H9 (cell line): ENCODE measurements at regions not wholly inside any gene's neighbourhood (a gene's known extent, or its start where the extent isn't known, plus 50 kb on each side); places are given as distances from the start of the nearest gene placed in this dataset.

Experiments
- DNase-seq: peaks from one replicate; pipeline ENCODE4 v3.0.0-alpha.2; 2017
- H2AFZ ChIP-seq: one replicate; pipeline ENCODE4 v1.6.1; 2013; ENCODE audit warnings: mild to moderate bottlenecking, low read length, control low read depth, moderate library complexity
- H2AK5ac ChIP-seq: 2 replicates; pipeline ENCODE4 v1.6.1; 2013; ENCODE audit warnings: low read length, control low read depth, mixed read lengths; ENCODE audit not compliant: insufficient read length
- H2BK120ac ChIP-seq: one replicate; pipeline ENCODE4 v1.6.1; 2013; ENCODE audit warnings: low read depth, mild to moderate bottlenecking, low read length, control low read depth, inconsistent platforms; ENCODE audit not compliant: poor library complexity, severe bottlenecking
- H2BK12ac ChIP-seq: 2 replicates; pipeline ENCODE4 v1.6.1; 2013; ENCODE audit warnings: low read length, control low read depth, mixed read lengths, low read depth; ENCODE audit not compliant: insufficient read length
- H2BK15ac ChIP-seq: 2 replicates; pipeline ENCODE4 v1.6.1; 2013; ENCODE audit warnings: low read depth, low read length, control low read depth
- H2BK20ac ChIP-seq: one replicate; pipeline ENCODE4 v1.6.1; 2013; ENCODE audit warnings: low read depth, mild to moderate bottlenecking, low read length, control low read depth, inconsistent platforms; ENCODE audit not compliant: poor library complexity, severe bottlenecking
- H2BK5ac ChIP-seq: 2 replicates; pipeline ENCODE4 v1.6.1; 2013; ENCODE audit warnings: low read length, control low read depth, mixed read lengths; ENCODE audit not compliant: insufficient read length
- H3K14ac ChIP-seq: 2 replicates; pipeline ENCODE4 v1.6.1; 2013; ENCODE audit warnings: low read length, control low read depth; ENCODE audit not compliant: insufficient read depth
- H3K18ac ChIP-seq: 2 replicates; pipeline ENCODE4 v1.6.1; 2013; ENCODE audit warnings: low read depth, mild to moderate bottlenecking, mixed read lengths, low read length, control low read depth; ENCODE audit not compliant: insufficient read length
- H3K23ac ChIP-seq: 2 replicates; pipeline ENCODE4 v1.6.1; 2013; ENCODE audit warnings: low read length, control low read depth, mixed read lengths, low read depth; ENCODE audit not compliant: insufficient read length
- H3K23me2 ChIP-seq: 2 replicates; pipeline ENCODE4 v1.6.1; 2013; ENCODE audit warnings: low read depth, mild to moderate bottlenecking, mixed read lengths, low read length, control low read depth; ENCODE audit not compliant: insufficient read length, poor library complexity, severe bottlenecking
- H3K27ac ChIP-seq: 2 replicates; pipeline ENCODE4 v1.5.1; 2013; ENCODE audit warnings: low read length, control low read depth, mixed read lengths, low read depth; ENCODE audit not compliant: insufficient read length
- H3K27me3 ChIP-seq: 2 replicates; pipeline ENCODE4 v1.6.1; 2013; ENCODE audit warnings: low read length, control low read depth, inconsistent platforms; ENCODE audit not compliant: insufficient read depth
- H3K4ac ChIP-seq: 2 replicates; pipeline ENCODE4 v1.6.1; 2013; ENCODE audit warnings: low read depth, mild to moderate bottlenecking, control low read depth, inconsistent platforms, low read length, moderate library complexity
- H3K4me1 ChIP-seq: 2 replicates; pipeline ENCODE4 v1.6.1; 2013; ENCODE audit warnings: low read length, control low read depth, inconsistent platforms; ENCODE audit not compliant: insufficient read depth
- H3K4me2 ChIP-seq: 2 replicates; pipeline ENCODE4 v1.6.1; 2013; ENCODE audit warnings: low read length, control low read depth, mixed read lengths; ENCODE audit not compliant: insufficient read length, insufficient read depth
- H3K56ac ChIP-seq: 2 replicates; pipeline ENCODE4 v1.6.1; 2013; ENCODE audit warnings: low read depth, mild to moderate bottlenecking, mixed read lengths, low read length, control low read depth; ENCODE audit not compliant: insufficient read length
- H3K79me1 ChIP-seq: 2 replicates; pipeline ENCODE4 v1.6.1; 2013; ENCODE audit warnings: low read depth, mild to moderate bottlenecking, moderate library complexity, low read length, control low read depth, inconsistent platforms; ENCODE audit not compliant: insufficient read depth, poor library complexity, severe bottlenecking
- H3K79me2 ChIP-seq: 2 replicates; pipeline ENCODE4 v1.6.1; 2013; ENCODE audit warnings: low read length, control low read depth, inconsistent platforms; ENCODE audit not compliant: insufficient read depth
- H3K9ac ChIP-seq: 2 replicates; pipeline ENCODE4 v1.6.1; 2013; ENCODE audit warnings: low read length, control low read depth, mixed read lengths; ENCODE audit not compliant: insufficient read length; ENCODE audit errors: extremely low read depth
- H3K9me3 ChIP-seq: one replicate; pipeline ENCODE4 v1.6.1; 2013; ENCODE audit warnings: low read depth, low read length, inconsistent platforms; ENCODE audit not compliant: control insufficient read depth
- H3T11ph ChIP-seq: one replicate; pipeline ENCODE4 v1.6.1; 2013; ENCODE audit warnings: mild to moderate bottlenecking, low read length, control low read depth, inconsistent platforms
- H4K20me1 ChIP-seq: one replicate; pipeline ENCODE4 v1.6.1; 2013; ENCODE audit not compliant: control insufficient read depth, insufficient read length, insufficient read depth
- H4K5ac ChIP-seq: 2 replicates; pipeline ENCODE4 v1.6.1; 2013; ENCODE audit warnings: low read depth, mild to moderate bottlenecking, mixed read lengths, low read length, control low read depth; ENCODE audit not compliant: insufficient read length
- H4K8ac ChIP-seq: replicated peaks from 2 replicates; pipeline ENCODE4 v1.6.1; 2013; ENCODE audit warnings: low read length, control low read depth, mixed read lengths, low read depth; ENCODE audit not compliant: insufficient read length
- H4K91ac ChIP-seq: 2 replicates; pipeline ENCODE4 v1.6.1; 2013; ENCODE audit warnings: low read depth, mild to moderate bottlenecking, moderate library complexity, mixed read lengths, low read length, control low read depth; ENCODE audit not compliant: insufficient read length
- H3K27ac Mint-ChIP-seq, 3 experiments: 2 replicates in 2 of 3; 3 replicates in 1 of 3; pipeline ENCODE4 v1.8.0; 2020 to 2021; ENCODE audit warnings: mixed read lengths in 3 of 3, mild to moderate bottlenecking in 1 of 3, moderate library complexity in 1 of 3
- H3K27me3 Mint-ChIP-seq: 2 replicates; pipeline ENCODE4 v1.8.0; 2021; ENCODE audit warnings: low read depth, mild to moderate bottlenecking, moderate library complexity, mixed read lengths
- H3K36me3 Mint-ChIP-seq, 3 experiments: 2 replicates in 2 of 3; 3 replicates in 1 of 3; pipeline ENCODE4 v1.8.0; 2020 to 2021; ENCODE audit warnings: low read depth in 3 of 3, mixed read lengths in 3 of 3; ENCODE audit not compliant: insufficient read depth in 1 of 3
- H3K4me1 Mint-ChIP-seq, 2 experiments: 2 replicates each; pipeline ENCODE4 v1.8.0; 2020; ENCODE audit warnings: mixed read lengths in 2 of 2
- H3K4me3 Mint-ChIP-seq, 2 experiments: 2 replicates in 1 of 2; 3 replicates in 1 of 2; pipeline ENCODE4 v1.8.0; 2020 to 2021; ENCODE audit warnings: mild to moderate bottlenecking in 2 of 2, mixed read lengths in 2 of 2, moderate library complexity in 1 of 2
- H3K9me3 Mint-ChIP-seq, 2 experiments: 2 replicates in 1 of 2; 3 replicates in 1 of 2; pipeline ENCODE4 v1.8.0; 2020; ENCODE audit warnings: mild to moderate bottlenecking in 2 of 2, mixed read lengths in 2 of 2, moderate library complexity in 1 of 2
- WGBS: extraction: QIAGEN DNeasy Blood & Tissue Kit; methylation state at CpG from one replicate; pipeline ENCODE4 v1.1.7; 2013; ENCODE audit warnings: missing lambda C conversion rate, low lambda C conversion rate, mixed read lengths; ENCODE audit not compliant: insufficient read length; ENCODE audit errors: extremely low coverage; 5-methylcytosine and 5-hydroxymethylcytosine counted together
- TF ChIP-seq, protein P1 (sequence below): fragments of 200-600 bp; sonication (generic); conservative IDR thresholded peaks from 3 replicates; pipeline ENCODE4 v1.8.0; 2021; ENCODE audit warnings: antibody characterized with exemption, mild to moderate bottlenecking

DNA sequence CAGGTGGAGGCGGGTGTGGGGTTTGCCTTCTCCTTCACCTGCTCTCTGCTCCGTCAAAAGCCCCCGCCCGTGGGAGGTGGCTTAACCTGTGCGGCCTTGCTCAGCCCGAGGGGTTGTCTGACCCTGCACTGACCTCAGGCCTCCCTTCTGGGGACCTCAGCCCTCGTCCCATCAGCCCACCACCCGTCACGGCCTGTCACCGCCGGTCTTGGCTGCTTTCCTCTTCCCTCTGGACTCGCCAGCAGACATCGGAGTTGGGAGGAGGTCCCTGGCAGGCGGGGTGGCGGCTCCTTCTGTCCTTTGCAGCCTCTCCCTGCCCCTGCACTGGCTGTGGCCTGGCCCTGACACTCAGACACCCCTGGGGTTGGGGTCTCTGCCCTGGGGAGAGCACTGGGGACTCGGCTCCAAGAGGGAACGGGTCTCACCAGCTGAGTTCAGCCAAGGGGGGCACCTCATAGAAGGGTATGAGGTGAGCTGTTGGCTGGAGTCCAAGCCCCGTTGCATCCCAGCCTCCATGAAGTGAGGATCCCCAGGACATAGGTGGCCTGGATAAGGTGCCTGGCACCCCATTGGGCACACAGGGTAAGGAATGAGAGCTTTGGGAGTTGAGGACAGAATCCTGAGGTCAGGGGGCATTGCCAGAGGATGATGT, 999.6 kb downstream of the BRD1 start:
- Mint-ChIP-seq H3K27me3 (peaks cover 10% of the 10 kb centered on the region; the same call in 1 of the 2 replicates), H3K27ac (peak overlapping the region in 2 of 3 experiments; percentile 34 to 65; a peak in 1 of 7 replicates), H3K4me1 (peaks cover 8 to 13% of the 10 kb centered on the region in 2 experiments), H3K9me3 (peaks cover 24 to 29% of the 10 kb centered on the region in 2 experiments), H3K36me3 (peaks cover 5 to 11% (median 11%) of the 10 kb centered on the region in 3 experiments), H3K4me3 (no peak overlapping the region)
- Histone ChIP-seq H3K27ac (no peak overlapping the region), H3K9me3 (no peaks in the 10 kb centered on the region), H4K5ac (no peak overlapping the region), H3K4me1 (no peaks in the 10 kb centered on the region), H2BK5ac (no peak overlapping the region), H3K79me1 (no peaks in the 10 kb centered on the region), H3K18ac (peak overlapping the region; percentile 1), H3K56ac (no peak overlapping the region), H4K91ac (no peak overlapping the region), H2BK20ac (no peak overlapping the region), H2AFZ (no peak overlapping the region), H2BK120ac (peak overlapping the region; percentile 38), H3K4me2 (no peak overlapping the region), H4K8ac (no peak overlapping the region), H3K14ac (peak overlapping the region; percentile 63; the same call in 1 of the 2 replicates), H2BK12ac (no peak overlapping the region), H3T11ph (no peak overlapping the region), H3K27me3 (no peaks in the 10 kb centered on the region), H3K79me2 (no peaks in the 10 kb centered on the region), H2AK5ac (no peak overlapping the region), H2BK15ac (no peak overlapping the region), H3K4ac (no peak overlapping the region), H3K23me2 (no peaks in the 10 kb centered on the region), H3K9ac (no peak overlapping the region), H4K20me1 (no peaks in the 10 kb centered on the region), H3K23ac (no peak overlapping the region)
- no CpG with 5 or more reads among the region's 18 CpGs for WGBS
- TF ChIP-seq, protein P1, sequence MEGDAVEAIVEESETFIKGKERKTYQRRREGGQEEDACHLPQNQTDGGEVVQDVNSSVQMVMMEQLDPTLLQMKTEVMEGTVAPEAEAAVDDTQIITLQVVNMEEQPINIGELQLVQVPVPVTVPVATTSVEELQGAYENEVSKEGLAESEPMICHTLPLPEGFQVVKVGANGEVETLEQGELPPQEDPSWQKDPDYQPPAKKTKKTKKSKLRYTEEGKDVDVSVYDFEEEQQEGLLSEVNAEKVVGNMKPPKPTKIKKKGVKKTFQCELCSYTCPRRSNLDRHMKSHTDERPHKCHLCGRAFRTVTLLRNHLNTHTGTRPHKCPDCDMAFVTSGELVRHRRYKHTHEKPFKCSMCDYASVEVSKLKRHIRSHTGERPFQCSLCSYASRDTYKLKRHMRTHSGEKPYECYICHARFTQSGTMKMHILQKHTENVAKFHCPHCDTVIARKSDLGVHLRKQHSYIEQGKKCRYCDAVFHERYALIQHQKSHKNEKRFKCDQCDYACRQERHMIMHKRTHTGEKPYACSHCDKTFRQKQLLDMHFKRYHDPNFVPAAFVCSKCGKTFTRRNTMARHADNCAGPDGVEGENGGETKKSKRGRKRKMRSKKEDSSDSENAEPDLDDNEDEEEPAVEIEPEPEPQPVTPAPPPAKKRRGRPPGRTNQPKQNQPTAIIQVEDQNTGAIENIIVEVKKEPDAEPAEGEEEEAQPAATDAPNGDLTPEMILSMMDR: no peak
- no peak for DNase-seq
